Endothelial cell of umbilical vein (primary cell): ENCODE measurements at regions not wholly inside any gene's neighbourhood (a gene's known extent, or its start where the extent isn't known, plus 50 kb on each side); places are given as distances from the start of the nearest gene placed in this dataset.

ENCODE experiments used
- BruUV-seq: library from RNA; stranded (reverse); fragments of 400-500 nt; replicated peaks from 2 replicates; lab custom pipeline; 2021; lab: Mats Ljungman, UMichigan
- CTCF ChIA-PET: fragments of 300-600, 350-600 bp; sonication (Branson Sonifier 250); formaldehyde crosslinking; loops from one replicate; lab custom pipeline; 2021; ENCODE audit warnings: antibody characterized with exemption, inconsistent platforms; lab: Charles Lee
- POLR2A ChIA-PET: fragments of 300-600, 350-600 bp; sonication (Branson Sonifier 250); formaldehyde crosslinking; loops from one replicate; lab custom pipeline; 2021; ENCODE audit warnings: antibody characterized with exemption, inconsistent platforms; lab: Charles Lee
- DNase-seq: peaks from one replicate; pipeline ENCODE4 v3.0.0-alpha.2; 2011; ENCODE audit warnings: low read depth, low spot score
- FAIRE-seq: peaks from 2 replicates; lab custom pipeline; 2011; peaks lifted over from hg19 to GRCh38; lab: Jason Lieb, UNC
- H2AFZ ChIP-seq: 2 replicates; pipeline ENCODE4 v1.6.0; 2012; ENCODE audit warnings: low read depth, low read length, control low read depth, inconsistent platforms
- H3K27ac ChIP-seq: 2 replicates; pipeline ENCODE4 v1.5.1; 2011; ENCODE audit warnings: low read depth, mild to moderate bottlenecking, control low read depth, low read length, moderate library complexity; ENCODE audit not compliant: insufficient read depth
- H3K27me3 ChIP-seq, 2 experiments: 2 replicates each; pipeline versions ENCODE4 v1.6.0 to v1.6.1; 2011; ENCODE audit warnings: low read length in 2 of 2, mixed read lengths in 1 of 2; ENCODE audit not compliant: control insufficient read depth in 2 of 2, insufficient read depth in 2 of 2
- H3K36me3 ChIP-seq, 2 experiments: 2 replicates in 1 of 2; 3 replicates in 1 of 2; pipeline ENCODE4 v1.5.1; 2011; ENCODE audit warnings: low read length in 2 of 2, mild to moderate bottlenecking in 1 of 2, moderate library complexity in 1 of 2; ENCODE audit not compliant: control insufficient read depth in 2 of 2, insufficient read depth in 2 of 2; ENCODE audit errors: extremely low read depth in 1 of 2
- H3K4me1 ChIP-seq: 3 replicates; pipeline ENCODE4 v1.5.1; 2011; ENCODE audit warnings: mild to moderate bottlenecking, low read length; ENCODE audit not compliant: control insufficient read depth, insufficient read depth; ENCODE audit errors: extremely low read depth
- H3K4me2 ChIP-seq: 2 replicates; pipeline ENCODE4 v1.6.1; 2011; ENCODE audit warnings: low read length, control low read depth, mixed read lengths; ENCODE audit not compliant: insufficient read depth
- H3K4me3 ChIP-seq, 3 experiments: fragments of 200-600 bp in 1 of 3; sonication (generic), shearing (Covaris generic) in 1 of 3; replicated peaks in 1 of 3; 2 replicates each; pipeline ENCODE4 v1.5.1; 2011 to 2016; ENCODE audit warnings: control low read depth in 3 of 3, low read length in 3 of 3, mild to moderate bottlenecking in 2 of 3, inconsistent platforms in 1 of 3, low read depth in 1 of 3, moderate library complexity in 1 of 3; ENCODE audit not compliant: insufficient read depth in 1 of 3
- H3K79me2 ChIP-seq: 2 replicates; pipeline ENCODE4 v1.6.0; 2012; ENCODE audit warnings: low read length, inconsistent platforms; ENCODE audit not compliant: control insufficient read depth, insufficient read depth
- H3K9ac ChIP-seq: replicated peaks from 2 replicates; pipeline ENCODE3; 2011; ENCODE audit warnings: low read length, control low read depth; ENCODE audit not compliant: insufficient read depth; ENCODE audit errors: extremely low read depth
- H3K9me1 ChIP-seq: replicated peaks from 3 replicates; pipeline ENCODE4 v1.6.0; 2011; ENCODE audit warnings: mild to moderate bottlenecking, low read length; ENCODE audit not compliant: control insufficient read depth, insufficient read depth; ENCODE audit errors: extremely low read depth
- H3K9me3 ChIP-seq: replicated peaks from 2 replicates; pipeline ENCODE4 v1.5.1; 2012; ENCODE audit warnings: low read length, inconsistent platforms; ENCODE audit not compliant: control insufficient read depth, insufficient read depth
- H4K20me1 ChIP-seq: replicated peaks from 2 replicates; pipeline ENCODE3; 2011; ENCODE audit warnings: mild to moderate bottlenecking, low read length; ENCODE audit not compliant: control insufficient read depth, insufficient read depth; ENCODE audit errors: extremely low read depth
- EZH2 ChIP-seq: IDR thresholded peaks from 2 replicates; pipeline ENCODE4 v1.6.1; 2012; ENCODE audit warnings: borderline replicate concordance, low read depth, mild to moderate bottlenecking, moderate library complexity, low read length, inconsistent platforms; ENCODE audit not compliant: severe bottlenecking
- MYC ChIP-seq: IDR thresholded peaks from one replicate; pipeline ENCODE4 v1.6.1; 2011; ENCODE audit warnings: mild to moderate bottlenecking, low read depth, low read length
- POLR2A ChIP-seq: IDR thresholded peaks from 2 replicates; pipeline ENCODE4 v1.6.1; 2012; ENCODE audit warnings: low read depth, mild to moderate bottlenecking, control low read depth, low read length
- POLR2AphosphoS5 ChIP-seq: IDR thresholded peaks from 2 replicates; pipeline ENCODE4 v1.6.1; 2012; ENCODE audit warnings: low read depth, mild to moderate bottlenecking, control low read depth, low read length, moderate library complexity; ENCODE audit not compliant: insufficient read depth
- dilution Hi-C: fragments of 300-500 bp; cut with MboI; formaldehyde crosslinking; loops from one replicate; pipeline ENCODE4 v1.15.0; 2019; ENCODE audit warnings: low sequenced_read_pairs; ENCODE audit not compliant: extremely low pct_ligation_motif_present
- intact Hi-C: fragments of 100-400 bp; cut with micrococcal nuclease; formaldehyde crosslinking; loops from one replicate; pipeline ENCODE4 v1.10.0; 2022

- CTCF ChIA-PET: no interaction called here
- BruUV-seq: no TSS peak
- dilution Hi-C loops: no loop called here
Observed at GRCh38 chr21:25822981-25823380, 88.2 kb downstream of the GABPA start.

DNA sequence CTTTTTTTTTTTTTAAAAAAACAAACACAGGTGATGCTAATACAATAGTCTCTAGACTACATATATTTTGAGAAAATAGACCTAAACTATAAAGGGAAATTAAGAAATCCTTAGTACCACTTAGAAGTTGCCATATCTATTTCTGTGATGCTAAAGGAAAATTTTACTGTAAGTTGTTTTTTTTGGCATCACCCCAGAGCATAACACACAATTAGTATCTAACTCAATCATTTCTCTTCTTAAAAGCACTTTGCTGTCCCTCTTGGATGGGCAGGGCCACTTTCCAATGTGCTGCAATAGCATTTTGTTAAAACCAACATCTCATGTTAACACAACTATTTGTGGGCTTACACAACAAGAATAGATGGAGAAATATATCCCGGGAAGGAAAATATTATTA lies 91.9 kb downstream of the GABPA start:
- intact Hi-C loops (no loop called here), dilution Hi-C loops (no loop called here)
- Histone ChIP-seq H3K36me3 (no peaks in the 10 kb centered on the region), H3K27me3 (no peaks in the 10 kb centered on the region), H3K27ac (no peak overlapping the region), H3K79me2 (no peaks in the 10 kb centered on the region), H2AFZ (no peak overlapping the region), H4K20me1 (no peaks in the 10 kb centered on the region), H3K9ac (no peak overlapping the region), H3K4me3 (no peak overlapping the region), H3K9me1 (no peaks in the 10 kb centered on the region), H3K4me2 (no peak overlapping the region), H3K9me3 (no peaks in the 10 kb centered on the region), H3K4me1 (no peaks in the 10 kb centered on the region)
- CTCF ChIA-PET: interaction anchor here (1.1 kb wide), 1 partner anchor 25 kb away, joined by 6 read pairs; no protein-coding TSS in a partner anchor
- DNase-seq: no peak
- FAIRE-seq: no peak
- POLR2A ChIA-PET: no interaction called here
- no TSS peak for BruUV-seq
- TF ChIP-seq EZH2: no peak
- no peak for TF ChIP-seq POLR2A
- TF ChIP-seq POLR2AphosphoS5: no peak
- TF ChIP-seq MYC: no peak

More at GRCh38 chr21:25822981-25823380, 88.2 kb downstream of the GABPA start:
- Histone ChIP-seq H3K27ac (no peak overlapping the region), H3K36me3 (no peaks in the 10 kb centered on the region), H3K4me3 (no peak overlapping the region), H3K9me3 (no peaks in the 10 kb centered on the region), H2AFZ (no peak overlapping the region), H4K20me1 (no peaks in the 10 kb centered on the region), H3K4me2 (no peak overlapping the region), H3K4me1 (no peaks in the 10 kb centered on the region), H3K79me2 (no peaks in the 10 kb centered on the region), H3K9me1 (no peaks in the 10 kb centered on the region), H3K27me3 (no peaks in the 10 kb centered on the region), H3K9ac (no peak overlapping the region)
- FAIRE-seq (no peak), DNase-seq (no peak)
- TF ChIP-seq POLR2AphosphoS5 (no peak), POLR2A (no peak), MYC (no peak)
- POLR2A ChIA-PET: no interaction called here
- intact Hi-C loops: no loop called here
